ENCODE measurements at regions not wholly inside any gene's neighbourhood (a gene's known extent, or its start where the extent isn't known, plus 50 kb on each side); places are given as distances from the start of the nearest gene placed in this dataset.
A peak's percentile ranks its signal among the peaks of the same experiment; 100 is the strongest.
"Not testable (repeated sequence)": the region's sequence is repeated elsewhere in the genome, so short reads cannot be mapped to it uniquely, and the experiment has no call there.

GRCh38 chr10:59435707-59436106 is 73.4 kb upstream of the FAM13C start:
- no peak for DNase-seq

- no peak for DNase-seq
Measured at GRCh38 chr10:59434463-59435321, 72.3 kb upstream of the FAM13C start.

- peak; percentile 4 for DNase-seq
Measured at GRCh38 chr10:59433720-59434428, 71.5 kb upstream of the FAM13C start.

- DNase-seq = peak; percentile 56
Measured at GRCh38 chr10:59432207-59432900, 70.0 kb upstream of the FAM13C start.

GRCh38 chr10:59413795-59414194 is 51.4 kb upstream of the FAM13C start:
- not testable (repeated sequence) for DNase-seq

Data from NCI-H69 (cell line).